SK-N-SH treated with all-trans-retinoic acid at 6 μM for 48 hours (cell line): ENCODE measurements at regions not wholly inside any gene's neighbourhood (a gene's known extent, or its start where the extent isn't known, plus 50 kb on each side); places are given as distances from the start of the nearest gene placed in this dataset.

Experiments
- ATAC-seq: fragments of 200-7000 bp; cut with Tn5 transposase; 3 replicates; pipeline ENCODE4 v1.9.1; 2020; ENCODE audit warnings: mild to moderate bottlenecking, moderate library complexity
- BACH2 ChIP-seq: fragments of 250-450 bp; sonication (Bioruptor Pico); IDR thresholded peaks from 2 replicates; pipeline ENCODE4 v1.9.0; 2021; ENCODE audit warnings: mild to moderate bottlenecking, borderline replicate concordance
- CSDC2 ChIP-seq: fragments of 250-450 bp; sonication (Bioruptor Pico); IDR thresholded peaks from 2 replicates; pipeline ENCODE4 v1.5.0; 2020; ENCODE audit warnings: mild to moderate bottlenecking, moderate library complexity
- ESRRG ChIP-seq: fragments of 250-450 bp; sonication (Bioruptor Pico); IDR thresholded peaks from 2 replicates; pipeline ENCODE4 v1.6.1; 2021; ENCODE audit warnings: mild to moderate bottlenecking
- GLIS3 ChIP-seq: fragments of 250-450 bp; sonication (Bioruptor Pico); IDR thresholded peaks from 2 replicates; pipeline ENCODE4 v1.5.0; 2020; ENCODE audit warnings: mild to moderate bottlenecking, moderate library complexity
- ISL1 ChIP-seq: fragments of 250-450 bp; sonication (Bioruptor Pico); IDR thresholded peaks from 2 replicates; pipeline ENCODE4 v2.1.2; 2022; ENCODE audit warnings: mild to moderate bottlenecking, moderate library complexity
- OSR1 ChIP-seq: fragments of 250-450 bp; sonication (Bioruptor Pico); IDR thresholded peaks from 2 replicates; pipeline ENCODE4 v1.8.0; 2022; ENCODE audit warnings: moderate library complexity, mild to moderate bottlenecking, inconsistent platforms
- PPARA ChIP-seq: fragments of 250-450 bp; sonication (Bioruptor Pico); IDR thresholded peaks from 2 replicates; pipeline ENCODE4 v1.5.0; 2020; ENCODE audit warnings: mild to moderate bottlenecking, borderline replicate concordance
- RARB ChIP-seq: fragments of 250-450 bp; sonication (Bioruptor Pico); IDR thresholded peaks from 2 replicates; pipeline ENCODE4 v1.8.0; 2021; ENCODE audit warnings: mild to moderate bottlenecking, moderate library complexity
- SNAI2 ChIP-seq: fragments of 250-450 bp; sonication (Bioruptor Pico); IDR thresholded peaks from 2 replicates; pipeline ENCODE4 v1.5.0; 2020; ENCODE audit warnings: mild to moderate bottlenecking, moderate library complexity
- TCF4 ChIP-seq: fragments of 250-450 bp; sonication (Bioruptor Pico); IDR thresholded peaks from 2 replicates; pipeline ENCODE4 v1.8.0; 2021; ENCODE audit warnings: mild to moderate bottlenecking, moderate library complexity, borderline replicate concordance
- TOX ChIP-seq: fragments of 250-450 bp; sonication (Bioruptor Pico); IDR thresholded peaks from 2 replicates; pipeline ENCODE4 v1.8.0; 2021; ENCODE audit warnings: mild to moderate bottlenecking, moderate library complexity, borderline replicate concordance
- ZFP3 ChIP-seq: fragments of 250-450 bp; sonication (Bioruptor Pico); IDR thresholded peaks from 2 replicates; pipeline ENCODE4 v1.5.0; 2020; ENCODE audit warnings: mild to moderate bottlenecking, moderate library complexity
- ZFP30 ChIP-seq: fragments of 450-650 bp; formaldehyde crosslinking; IDR thresholded peaks from 2 replicates; pipeline ENCODE4 v1.5.0; 2022; ENCODE audit warnings: mild to moderate bottlenecking, moderate library complexity
- ZNF565 ChIP-seq: fragments of 450-650 bp; formaldehyde crosslinking; conservative IDR thresholded peaks from 2 replicates; pipeline ENCODE4 v1.5.0; 2020; ENCODE audit warnings: low read depth, mild to moderate bottlenecking, moderate library complexity
- ZNF8 ChIP-seq: fragments of 450-650 bp; formaldehyde crosslinking; IDR thresholded peaks from 2 replicates; pipeline ENCODE4 v1.5.0; 2020; ENCODE audit warnings: mild to moderate bottlenecking, moderate library complexity
- TF ChIP-seq, protein P1 (sequence below): fragments of 250-450 bp; sonication (Bioruptor Pico); IDR thresholded peaks from 2 replicates; pipeline ENCODE4 v1.8.0; 2021; ENCODE audit warnings: low read depth, mild to moderate bottlenecking, moderate library complexity, borderline replicate concordance
- TF ChIP-seq, protein P2 (sequence below): fragments of 250-450 bp; sonication (Bioruptor Pico); IDR thresholded peaks from 2 replicates; pipeline ENCODE4 v1.8.0; 2020; ENCODE audit warnings: mild to moderate bottlenecking, moderate library complexity, borderline replicate concordance
- TF ChIP-seq, protein P3 (sequence below): fragments of 250-450 bp; sonication (Bioruptor Pico); IDR thresholded peaks from 2 replicates; pipeline ENCODE4 v1.5.0; 2020; ENCODE audit warnings: mild to moderate bottlenecking, moderate library complexity
- TF ChIP-seq, protein P4 (sequence below): fragments of 250-450 bp; sonication (Bioruptor Pico); IDR thresholded peaks from 2 replicates; pipeline ENCODE4 v1.5.1; 2021; ENCODE audit warnings: mild to moderate bottlenecking, moderate library complexity

DNA sequence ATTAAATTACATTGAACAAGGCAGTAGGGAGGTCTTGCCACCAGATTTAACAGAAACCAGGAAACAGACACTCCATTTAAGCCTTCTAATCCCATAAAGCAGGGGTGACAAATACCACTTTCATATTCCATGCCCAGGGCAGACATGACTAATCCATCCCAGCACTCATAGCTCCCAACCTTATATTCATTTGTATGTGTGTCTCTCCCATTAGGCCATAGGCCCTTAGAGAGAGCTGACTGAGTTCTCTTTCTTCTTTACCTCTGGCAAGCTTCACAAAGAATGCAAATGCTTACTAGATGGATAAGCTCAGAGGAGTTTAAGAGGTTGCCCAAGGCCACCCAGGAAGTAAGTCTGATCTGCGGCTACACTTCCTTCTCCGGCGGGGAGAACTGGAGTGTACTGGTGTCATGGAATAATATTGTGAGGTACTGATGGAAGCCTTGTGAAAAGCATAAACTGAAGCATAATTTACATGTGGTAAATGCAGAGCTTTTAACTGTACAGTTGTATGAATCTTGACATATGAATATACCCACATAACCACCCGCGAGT lies 239.7 kb upstream of the HABP2 start (continued):
- TF ChIP-seq, protein P1, sequence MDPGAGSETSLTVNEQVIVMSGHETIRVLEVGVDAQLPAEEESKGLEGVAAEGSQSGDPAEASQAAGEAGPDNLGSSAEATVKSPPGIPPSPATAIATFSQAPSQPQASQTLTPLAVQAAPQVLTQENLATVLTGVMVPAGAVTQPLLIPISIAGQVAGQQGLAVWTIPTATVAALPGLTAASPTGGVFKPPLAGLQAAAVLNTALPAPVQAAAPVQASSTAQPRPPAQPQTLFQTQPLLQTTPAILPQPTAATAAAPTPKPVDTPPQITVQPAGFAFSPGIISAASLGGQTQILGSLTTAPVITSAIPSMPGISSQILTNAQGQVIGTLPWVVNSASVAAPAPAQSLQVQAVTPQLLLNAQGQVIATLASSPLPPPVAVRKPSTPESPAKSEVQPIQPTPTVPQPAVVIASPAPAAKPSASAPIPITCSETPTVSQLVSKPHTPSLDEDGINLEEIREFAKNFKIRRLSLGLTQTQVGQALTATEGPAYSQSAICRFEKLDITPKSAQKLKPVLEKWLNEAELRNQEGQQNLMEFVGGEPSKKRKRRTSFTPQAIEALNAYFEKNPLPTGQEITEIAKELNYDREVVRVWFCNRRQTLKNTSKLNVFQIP (CRISPR knock-in tag): no peak

DNA sequence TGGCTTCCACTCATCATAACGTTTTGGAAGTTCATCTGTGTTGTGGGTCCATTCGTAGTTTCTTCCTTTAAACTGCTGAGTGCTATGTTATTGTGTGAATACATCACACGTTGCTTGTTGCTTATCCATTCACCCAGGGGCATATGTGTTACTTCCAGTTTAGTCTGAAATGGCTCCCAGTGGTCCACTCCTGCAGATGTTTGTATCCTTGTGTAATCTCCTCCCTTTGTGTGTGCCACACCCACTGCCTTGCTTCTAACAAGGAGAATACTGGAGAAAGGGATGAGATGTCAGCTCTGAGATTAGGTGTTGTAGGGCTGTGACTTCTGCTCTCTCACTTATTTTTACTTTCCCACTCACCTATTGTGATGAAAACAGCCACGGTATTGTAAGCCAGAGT lies 239.1 kb upstream of the HABP2 start:
- ATAC-seq: no peak
- TF ChIP-seq SNAI2 (CRISPR knock-in tag) (no peak), BACH2 (CRISPR knock-in tag) (no peak), TOX (CRISPR knock-in tag) (no peak), ZNF565 (CRISPR knock-in tag) (no peak), ZNF8 (CRISPR knock-in tag) (no peak), ESRRG (CRISPR knock-in tag) (no peak), ZFP30 (CRISPR knock-in tag) (no peak)
- TF ChIP-seq, protein P2, sequence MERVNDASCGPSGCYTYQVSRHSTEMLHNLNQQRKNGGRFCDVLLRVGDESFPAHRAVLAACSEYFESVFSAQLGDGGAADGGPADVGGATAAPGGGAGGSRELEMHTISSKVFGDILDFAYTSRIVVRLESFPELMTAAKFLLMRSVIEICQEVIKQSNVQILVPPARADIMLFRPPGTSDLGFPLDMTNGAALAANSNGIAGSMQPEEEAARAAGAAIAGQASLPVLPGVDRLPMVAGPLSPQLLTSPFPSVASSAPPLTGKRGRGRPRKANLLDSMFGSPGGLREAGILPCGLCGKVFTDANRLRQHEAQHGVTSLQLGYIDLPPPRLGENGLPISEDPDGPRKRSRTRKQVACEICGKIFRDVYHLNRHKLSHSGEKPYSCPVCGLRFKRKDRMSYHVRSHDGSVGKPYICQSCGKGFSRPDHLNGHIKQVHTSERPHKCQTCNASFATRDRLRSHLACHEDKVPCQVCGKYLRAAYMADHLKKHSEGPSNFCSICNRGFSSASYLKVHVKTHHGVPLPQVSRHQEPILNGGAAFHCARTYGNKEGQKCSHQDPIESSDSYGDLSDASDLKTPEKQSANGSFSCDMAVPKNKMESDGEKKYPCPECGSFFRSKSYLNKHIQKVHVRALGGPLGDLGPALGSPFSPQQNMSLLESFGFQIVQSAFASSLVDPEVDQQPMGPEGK (CRISPR knock-in tag): no peak

DNA sequence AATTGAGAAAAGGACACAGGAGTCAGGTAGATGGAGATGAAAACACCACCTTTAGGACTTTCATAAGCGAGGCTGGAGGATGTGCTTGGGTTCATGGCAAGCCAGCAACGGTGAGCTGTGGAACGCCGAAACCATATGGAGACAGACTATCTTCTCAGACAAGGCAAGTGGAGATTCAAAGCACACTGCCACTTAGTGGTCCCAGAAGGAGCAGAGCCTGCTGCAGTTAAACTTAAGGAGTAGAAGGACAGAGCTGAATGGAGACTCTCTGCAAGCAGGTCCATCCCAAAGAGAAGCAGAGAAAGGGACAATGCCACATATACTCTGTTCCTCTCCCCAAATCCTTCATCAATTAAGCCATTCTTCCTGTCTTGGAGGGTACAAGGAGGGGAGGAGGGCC lies 236.3 kb upstream of the HABP2 start:
- no peak for ATAC-seq
- no peak for TF ChIP-seq RARB (CRISPR knock-in tag)
- TF ChIP-seq TCF4 (CRISPR knock-in tag): no peak
- TF ChIP-seq ZFP3 (CRISPR knock-in tag): no peak
- TF ChIP-seq GLIS3 (CRISPR knock-in tag): no peak
- TF ChIP-seq, protein P3, sequence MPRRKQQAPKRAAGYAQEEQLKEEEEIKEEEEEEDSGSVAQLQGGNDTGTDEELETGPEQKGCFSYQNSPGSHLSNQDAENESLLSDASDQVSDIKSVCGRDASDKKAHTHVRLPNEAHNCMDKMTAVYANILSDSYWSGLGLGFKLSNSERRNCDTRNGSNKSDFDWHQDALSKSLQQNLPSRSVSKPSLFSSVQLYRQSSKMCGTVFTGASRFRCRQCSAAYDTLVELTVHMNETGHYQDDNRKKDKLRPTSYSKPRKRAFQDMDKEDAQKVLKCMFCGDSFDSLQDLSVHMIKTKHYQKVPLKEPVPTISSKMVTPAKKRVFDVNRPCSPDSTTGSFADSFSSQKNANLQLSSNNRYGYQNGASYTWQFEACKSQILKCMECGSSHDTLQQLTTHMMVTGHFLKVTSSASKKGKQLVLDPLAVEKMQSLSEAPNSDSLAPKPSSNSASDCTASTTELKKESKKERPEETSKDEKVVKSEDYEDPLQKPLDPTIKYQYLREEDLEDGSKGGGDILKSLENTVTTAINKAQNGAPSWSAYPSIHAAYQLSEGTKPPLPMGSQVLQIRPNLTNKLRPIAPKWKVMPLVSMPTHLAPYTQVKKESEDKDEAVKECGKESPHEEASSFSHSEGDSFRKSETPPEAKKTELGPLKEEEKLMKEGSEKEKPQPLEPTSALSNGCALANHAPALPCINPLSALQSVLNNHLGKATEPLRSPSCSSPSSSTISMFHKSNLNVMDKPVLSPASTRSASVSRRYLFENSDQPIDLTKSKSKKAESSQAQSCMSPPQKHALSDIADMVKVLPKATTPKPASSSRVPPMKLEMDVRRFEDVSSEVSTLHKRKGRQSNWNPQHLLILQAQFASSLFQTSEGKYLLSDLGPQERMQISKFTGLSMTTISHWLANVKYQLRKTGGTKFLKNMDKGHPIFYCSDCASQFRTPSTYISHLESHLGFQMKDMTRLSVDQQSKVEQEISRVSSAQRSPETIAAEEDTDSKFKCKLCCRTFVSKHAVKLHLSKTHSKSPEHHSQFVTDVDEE (CRISPR knock-in tag): no peak
- TF ChIP-seq, protein P2 (CRISPR knock-in tag): no peak
- no peak for TF ChIP-seq TOX (CRISPR knock-in tag)
- TF ChIP-seq ZFP30 (CRISPR knock-in tag): no peak
- TF ChIP-seq, protein P1 (CRISPR knock-in tag): no peak
- no peak for TF ChIP-seq ZNF565 (CRISPR knock-in tag)
- no peak for TF ChIP-seq OSR1 (CRISPR knock-in tag)
- TF ChIP-seq PPARA (CRISPR knock-in tag): no peak
- no peak for TF ChIP-seq BACH2 (CRISPR knock-in tag)
- no peak for TF ChIP-seq CSDC2 (CRISPR knock-in tag)
- TF ChIP-seq ISL1: no peak
- no peak for TF ChIP-seq ESRRG (CRISPR knock-in tag)
- TF ChIP-seq, protein P4, sequence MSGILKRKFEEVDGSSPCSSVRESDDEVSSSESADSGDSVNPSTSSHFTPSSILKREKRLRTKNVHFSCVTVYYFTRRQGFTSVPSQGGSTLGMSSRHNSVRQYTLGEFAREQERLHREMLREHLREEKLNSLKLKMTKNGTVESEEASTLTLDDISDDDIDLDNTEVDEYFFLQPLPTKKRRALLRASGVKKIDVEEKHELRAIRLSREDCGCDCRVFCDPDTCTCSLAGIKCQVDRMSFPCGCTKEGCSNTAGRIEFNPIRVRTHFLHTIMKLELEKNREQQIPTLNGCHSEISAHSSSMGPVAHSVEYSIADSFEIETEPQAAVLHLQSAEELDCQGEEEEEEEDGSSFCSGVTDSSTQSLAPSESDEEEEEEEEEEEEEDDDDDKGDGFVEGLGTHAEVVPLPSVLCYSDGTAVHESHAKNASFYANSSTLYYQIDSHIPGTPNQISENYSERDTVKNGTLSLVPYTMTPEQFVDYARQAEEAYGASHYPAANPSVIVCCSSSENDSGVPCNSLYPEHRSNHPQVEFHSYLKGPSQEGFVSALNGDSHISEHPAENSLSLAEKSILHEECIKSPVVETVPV: no peak
